Kidney capillary endothelial cell (primary cell): ENCODE measurements at regions not wholly inside any gene's neighbourhood (a gene's known extent, or its start where the extent isn't known, plus 50 kb on each side); places are given as distances from the start of the nearest gene placed in this dataset.

ENCODE experiments used
- DNase-seq: peaks from one replicate; pipeline ENCODE4 v3.0.0-alpha.2; 2018; ENCODE audit warnings: low spot score

DNA sequence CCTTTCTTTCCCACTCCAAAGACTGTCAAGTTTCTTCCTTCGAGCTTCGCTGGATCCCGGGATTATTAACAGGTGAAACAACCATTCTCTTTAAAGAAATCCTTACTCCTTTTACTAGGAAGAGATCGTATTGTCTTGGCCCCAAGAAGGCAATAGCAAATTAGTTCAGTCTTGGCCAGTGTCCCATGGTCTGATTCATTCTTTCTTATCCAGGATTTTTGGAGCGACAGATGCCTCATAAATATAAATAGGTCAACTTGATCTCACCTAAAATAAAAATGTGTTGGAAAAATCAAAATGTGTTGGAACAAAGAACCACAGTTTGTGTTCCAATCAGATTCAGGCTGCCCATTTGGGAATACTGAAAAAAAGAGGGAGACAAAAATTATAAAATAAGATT is 140.1 kb upstream of the TMEM108 start:
- no peak for DNase-seq

DNA sequence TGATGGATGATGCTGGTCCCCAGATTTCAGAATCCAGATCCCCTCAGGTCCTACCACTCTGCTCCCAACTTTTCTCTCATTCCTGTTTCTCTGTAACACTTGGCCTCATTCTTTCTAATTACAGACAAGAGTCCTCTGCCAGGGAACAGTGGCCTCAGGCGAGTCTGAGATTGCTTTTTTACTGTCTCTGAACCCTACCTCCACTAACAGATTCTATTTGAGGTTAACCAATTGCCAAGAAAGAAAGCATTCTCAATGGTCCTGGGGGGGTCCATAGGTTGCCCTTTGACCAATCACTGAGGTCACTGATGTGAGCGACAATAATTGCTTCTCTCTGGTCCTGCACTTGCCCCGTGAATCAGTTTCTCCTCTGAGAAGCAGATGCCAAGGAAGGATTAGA is 145.2 kb upstream of the TMEM108 start:
- DNase-seq = no peak

DNA sequence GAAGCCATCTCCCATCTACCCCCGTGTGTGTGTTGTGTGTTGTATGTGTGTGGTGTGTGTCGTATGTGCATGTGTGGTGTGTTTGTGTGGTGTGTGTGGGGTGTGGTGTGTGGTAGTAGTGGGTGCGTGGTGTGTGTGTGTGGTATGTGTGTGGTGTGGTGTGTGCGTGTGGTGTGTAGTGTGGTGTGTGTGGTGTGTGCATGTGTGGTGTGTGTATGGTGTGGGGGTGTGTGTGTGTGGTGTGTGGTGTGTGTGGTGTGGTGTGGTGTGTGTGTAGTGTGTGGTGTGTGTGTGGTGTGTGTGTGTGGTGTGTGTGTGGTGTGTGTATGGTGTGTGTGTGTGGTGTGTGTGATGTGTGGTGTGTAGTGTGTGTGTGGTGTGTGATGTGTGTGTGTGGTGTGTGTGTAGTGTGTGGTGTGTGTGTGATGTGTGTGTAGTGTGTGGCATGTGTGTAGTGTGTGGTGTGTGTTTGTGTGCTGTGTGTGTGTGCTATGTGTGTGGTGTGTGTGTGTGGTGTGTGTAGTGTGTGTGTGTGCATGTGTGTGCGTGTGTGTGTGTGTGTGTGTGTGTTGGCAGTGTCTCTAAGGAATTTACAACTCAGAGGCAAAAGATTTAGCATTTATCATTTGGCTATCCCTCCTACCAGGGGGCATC is 156.3 kb upstream of the TMEM108 start:
- no peak for DNase-seq

DNA sequence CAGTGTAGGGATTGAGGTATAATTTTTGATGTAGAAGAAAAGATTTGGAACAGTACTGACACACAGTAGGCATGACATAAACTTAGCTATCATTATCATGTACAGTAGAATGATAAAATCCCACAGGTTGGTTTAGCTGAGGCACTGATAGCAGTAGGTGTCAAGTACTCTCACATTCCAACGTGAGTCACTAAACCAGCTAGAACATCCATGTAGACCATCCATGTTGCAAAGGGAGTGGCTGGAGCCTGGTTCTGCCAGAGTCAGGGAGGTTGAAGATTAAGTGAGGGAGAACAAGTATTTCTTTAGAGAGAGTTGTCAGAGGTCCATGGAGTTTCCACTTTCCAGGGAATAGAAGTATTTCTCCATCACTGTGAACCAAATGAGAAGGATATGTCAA is 157.2 kb upstream of the TMEM108 start:
- no peak for DNase-seq

DNA sequence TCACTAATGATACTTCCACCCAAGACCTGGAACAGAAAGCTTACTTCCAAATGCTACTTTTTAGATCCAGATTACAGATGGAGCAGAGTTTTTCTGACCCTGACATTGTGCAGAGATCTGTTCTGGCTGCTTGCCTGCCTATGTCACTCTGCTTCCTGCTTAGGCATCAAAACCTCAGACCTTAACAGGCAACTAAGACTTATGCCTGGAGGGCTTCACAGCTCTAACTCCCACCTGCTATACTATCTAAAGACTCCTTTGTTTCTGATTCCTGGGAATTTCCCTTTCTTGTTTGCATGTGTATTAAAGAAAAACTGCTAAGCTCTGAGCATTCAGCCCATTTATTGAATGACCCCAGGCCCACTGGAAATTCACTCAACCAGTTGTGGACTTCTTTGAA is 157.4 kb upstream of the NPHP3 start:
- DNase-seq = no peak

DNA sequence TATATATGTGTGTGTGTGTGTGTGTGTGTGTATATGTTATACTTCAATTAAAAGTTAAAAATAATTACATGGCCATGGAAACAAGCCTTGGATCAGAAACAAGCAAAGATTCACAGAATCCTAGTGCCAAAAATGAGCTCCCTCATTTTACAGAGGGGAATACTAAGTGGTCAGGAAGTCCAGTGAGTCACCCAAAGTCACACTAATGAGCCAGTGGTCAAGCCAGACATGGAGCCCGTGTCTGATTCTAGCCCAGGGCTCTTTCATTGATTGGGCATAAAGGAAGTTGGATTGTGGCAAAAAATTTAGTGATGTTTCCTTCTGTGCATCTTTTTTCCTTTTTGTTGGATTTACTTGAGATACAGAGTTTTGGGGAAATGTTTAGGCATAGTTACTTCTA is 152.5 kb upstream of the NPHP3 start:
- DNase-seq = no peak

DNA sequence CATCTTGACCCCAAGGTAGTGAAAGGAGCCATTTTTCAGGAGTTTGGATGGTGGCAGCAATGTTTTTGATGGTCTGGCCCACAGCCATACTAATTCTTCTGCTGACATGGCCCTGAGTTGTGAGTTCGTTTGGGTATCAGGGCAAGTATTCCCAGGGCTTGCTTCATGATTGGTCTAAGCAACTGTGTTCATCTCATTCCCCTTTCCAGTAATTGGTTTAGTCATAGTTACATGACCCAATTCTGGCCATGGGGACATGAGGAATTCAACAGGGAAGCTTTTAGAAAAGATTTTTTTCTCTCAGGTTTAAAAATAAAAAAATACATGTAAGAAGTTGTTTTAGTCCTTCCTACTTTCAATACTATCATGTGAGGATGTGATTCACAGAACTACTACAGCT is 150.5 kb upstream of the NPHP3 start:
- no peak for DNase-seq

DNA sequence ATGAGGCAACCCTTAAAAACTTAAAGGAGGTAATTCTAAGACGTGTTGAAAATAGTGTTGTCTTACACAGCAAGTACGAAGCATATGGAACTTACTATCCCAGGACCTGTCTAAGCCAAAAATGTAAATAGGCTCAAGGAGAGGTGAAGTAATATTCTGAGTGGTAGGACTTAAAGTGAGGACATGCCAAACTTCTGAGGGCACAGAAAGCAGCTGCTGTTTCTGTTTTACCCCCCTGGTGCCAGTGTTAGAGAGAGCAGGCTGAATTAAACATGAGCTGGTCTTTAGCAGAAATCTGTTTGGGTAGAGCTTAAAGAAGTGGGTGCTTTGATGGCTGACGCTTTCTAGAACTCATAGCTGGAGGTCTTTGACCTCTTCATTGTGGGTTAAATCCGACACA is 149.7 kb upstream of the NPHP3 start:
- DNase-seq = no peak

DNA sequence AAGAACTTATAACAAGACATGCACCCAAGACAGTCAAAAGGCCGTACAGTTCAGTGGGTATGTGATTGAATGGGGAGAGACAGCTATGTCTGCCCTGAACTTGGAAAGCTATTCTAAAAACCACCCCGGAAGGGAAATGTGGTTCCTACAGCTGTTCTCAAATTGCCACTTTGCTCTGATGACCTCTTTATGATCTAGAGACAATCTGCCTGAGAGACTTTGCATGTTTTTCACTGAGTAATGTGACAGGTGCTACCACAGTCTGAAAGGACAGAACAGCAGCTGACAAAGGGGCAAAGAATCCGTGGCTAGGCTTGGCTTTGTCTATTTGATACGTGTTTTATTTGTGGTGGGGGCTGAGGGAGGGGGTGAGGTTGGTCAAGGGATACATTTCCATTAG is 148.3 kb upstream of the NPHP3 start:
- no peak for DNase-seq

DNA sequence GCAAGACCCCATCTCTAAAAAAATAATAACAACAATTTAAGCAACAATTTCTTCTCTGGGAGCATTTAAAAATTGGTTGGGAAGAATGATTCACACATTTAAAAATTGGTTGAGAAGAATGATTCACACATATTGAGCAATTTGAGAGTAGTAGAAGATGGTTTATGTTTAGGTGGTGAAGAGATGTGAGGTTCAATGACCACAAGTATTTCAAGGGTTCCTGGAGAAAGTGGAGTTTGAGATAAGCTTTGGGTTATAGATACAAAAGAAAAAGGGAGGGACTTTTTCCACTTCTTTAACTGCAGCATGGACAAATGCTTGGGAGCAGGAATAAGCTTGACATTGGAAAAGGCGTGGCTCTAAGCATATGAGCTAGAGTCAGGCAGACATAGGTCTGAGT is 145.7 kb upstream of the NPHP3 start:
- no peak for DNase-seq

DNA sequence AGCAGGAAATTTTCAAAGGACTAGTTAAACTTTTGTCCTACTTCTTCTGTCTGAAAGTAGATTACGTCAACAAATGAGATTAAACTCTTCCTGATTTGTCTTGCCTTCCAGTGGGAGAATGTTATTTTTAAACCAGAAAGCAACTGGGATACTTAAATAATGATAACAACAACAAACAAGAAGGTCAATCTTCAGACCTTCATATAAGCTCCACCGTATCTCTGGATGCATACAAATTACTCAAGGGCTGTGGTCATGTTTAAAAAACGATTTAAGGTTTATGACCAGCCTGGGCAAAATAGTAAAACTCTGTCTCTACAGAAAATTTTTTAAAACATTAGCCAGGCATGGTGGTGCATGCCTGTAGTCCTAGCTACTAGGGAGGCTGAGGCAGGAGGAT is 145.3 kb upstream of the NPHP3 start:
- DNase-seq = no peak

DNA sequence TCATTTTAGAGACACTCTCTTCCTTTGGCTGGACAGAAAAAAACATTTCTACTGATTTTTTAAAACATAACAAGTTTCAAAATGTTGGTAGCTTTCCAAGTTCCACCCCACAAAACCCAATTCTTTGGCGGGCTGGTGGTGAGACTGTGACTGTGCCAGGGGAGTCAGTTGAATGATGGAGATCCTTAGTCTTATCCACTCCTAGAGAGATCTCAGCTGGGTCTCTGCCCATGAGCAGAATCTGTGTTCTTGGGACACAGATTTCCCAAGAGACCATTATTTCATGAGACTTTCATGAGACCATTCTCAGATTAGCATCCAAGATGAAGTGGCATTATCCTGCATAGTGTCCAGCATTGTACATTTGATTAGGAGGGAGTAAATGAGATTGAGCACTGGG is 135.1 kb upstream of the NPHP3 start:
- DNase-seq = no peak

DNA sequence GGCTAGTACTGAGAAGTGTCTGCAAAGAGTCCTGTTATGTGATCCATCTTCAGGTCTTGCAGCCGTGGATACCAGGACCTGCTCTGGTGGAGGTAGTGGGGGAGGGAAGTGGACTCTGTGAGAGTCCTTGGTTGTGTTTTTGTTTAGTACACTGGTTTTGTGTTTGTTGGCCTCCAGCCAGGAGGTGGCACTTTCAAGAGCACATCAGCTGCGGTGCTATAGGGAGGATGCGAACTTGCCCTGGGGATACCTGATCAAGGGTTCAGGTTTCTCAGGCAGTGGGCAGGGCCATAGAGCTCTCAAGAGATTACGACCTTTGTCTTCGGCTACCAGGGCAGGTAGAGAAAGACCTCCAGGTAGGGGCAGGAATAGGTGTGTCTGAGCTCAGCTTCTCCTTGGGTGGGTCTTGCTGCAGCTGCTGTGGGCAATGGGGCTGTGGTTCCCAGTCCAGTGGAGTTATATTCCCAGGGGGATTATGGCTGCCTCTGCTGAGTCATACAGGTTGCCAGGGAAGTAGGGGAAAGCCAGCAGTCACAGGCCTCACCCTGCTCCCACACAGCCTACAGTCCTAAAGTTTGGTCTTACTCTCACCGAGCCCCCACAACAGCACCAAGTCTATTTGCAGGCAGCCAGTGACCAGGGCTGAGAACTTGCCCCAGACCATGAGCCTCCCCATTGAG is 132.8 kb upstream of the NPHP3 start:
- no peak for DNase-seq

DNA sequence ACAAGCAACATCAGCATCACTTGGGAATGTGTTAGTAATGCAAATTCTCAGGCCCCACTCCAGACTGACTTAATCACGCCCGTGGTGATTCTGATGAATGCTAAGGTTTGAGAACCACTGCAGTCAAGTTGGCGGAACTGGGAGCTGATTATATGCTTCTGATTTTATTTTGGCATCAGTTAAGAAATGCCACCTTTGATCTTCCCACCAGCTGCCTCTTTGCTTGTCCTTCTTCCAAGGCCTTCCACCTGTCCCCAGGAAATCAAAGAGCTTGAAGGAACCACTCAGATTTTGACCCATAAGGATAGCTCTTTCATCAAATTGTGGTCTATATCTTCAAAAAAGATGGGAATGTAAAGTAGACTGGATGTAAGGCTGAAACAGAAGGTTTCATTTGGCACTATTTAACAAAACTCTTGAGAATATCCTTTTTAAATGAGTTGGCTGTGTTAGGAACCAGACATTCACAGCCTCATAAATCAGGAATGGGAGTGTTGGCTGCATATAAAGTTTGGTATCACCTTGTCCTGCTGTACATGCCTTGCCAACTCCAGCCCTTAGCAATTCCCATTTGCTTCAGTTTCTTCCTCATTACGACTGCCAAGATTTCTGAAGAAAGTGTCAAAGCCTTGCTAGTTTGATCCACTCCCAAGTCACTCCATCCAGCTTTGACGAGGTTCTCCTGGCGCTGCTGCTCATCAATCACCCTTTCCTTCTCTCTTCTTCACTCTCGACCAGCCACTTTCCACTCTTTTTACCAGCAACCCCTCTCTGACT is 125.8 kb upstream of the NPHP3 start:
- DNase-seq = no peak

DNA sequence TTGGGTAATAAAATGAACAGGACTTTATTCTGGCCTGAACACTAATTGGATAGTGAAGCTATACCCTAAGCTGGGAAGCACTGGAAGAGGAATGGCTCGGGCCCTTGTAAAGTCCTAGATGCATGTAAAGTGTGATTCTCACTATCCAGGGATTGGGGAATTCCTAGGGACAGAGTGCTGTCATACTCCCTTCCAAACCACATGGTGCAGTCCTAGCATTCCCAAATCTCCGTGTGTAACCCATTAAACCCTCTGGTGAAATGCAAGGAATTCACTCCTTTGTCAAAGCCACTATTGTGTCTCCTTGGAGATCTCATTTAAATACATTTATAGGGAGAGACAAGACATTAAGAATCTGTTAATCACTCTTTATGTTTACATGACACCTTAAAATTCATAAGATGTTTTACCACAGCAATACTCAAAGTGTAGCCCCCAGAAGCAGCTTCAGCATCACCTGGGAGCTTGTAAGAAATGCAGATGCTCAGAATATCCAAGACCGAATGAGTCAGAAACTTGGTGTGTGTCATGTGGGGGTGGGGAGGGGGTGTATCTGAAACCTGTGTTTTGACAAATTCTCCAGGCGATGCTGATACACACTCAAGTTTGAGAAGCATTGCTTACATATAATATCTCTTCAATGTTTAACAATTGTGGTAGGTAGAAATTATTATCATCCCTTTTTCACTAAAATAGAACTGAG is 121.8 kb upstream of the NPHP3 start:
- no peak for DNase-seq

DNA sequence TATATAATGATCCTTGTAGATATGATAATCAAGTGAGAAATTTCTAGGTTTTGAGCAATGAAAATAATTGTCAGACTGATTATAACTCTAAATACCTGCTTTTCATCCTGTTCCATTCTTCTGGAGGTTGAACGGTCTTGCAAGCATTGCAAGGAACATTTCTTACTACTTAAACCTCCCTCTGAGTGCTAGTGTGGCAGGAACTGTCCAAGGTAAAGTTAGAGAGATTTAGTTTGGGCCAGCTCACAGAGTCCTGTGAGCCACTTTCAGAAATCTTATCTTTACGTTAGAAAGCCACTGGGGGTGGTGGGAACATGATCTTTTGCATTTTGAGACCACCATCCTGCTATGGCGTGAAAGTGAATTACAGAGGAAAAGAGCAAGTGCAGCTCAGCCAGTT is 121.1 kb upstream of the NPHP3 start:
- no peak for DNase-seq

DNA sequence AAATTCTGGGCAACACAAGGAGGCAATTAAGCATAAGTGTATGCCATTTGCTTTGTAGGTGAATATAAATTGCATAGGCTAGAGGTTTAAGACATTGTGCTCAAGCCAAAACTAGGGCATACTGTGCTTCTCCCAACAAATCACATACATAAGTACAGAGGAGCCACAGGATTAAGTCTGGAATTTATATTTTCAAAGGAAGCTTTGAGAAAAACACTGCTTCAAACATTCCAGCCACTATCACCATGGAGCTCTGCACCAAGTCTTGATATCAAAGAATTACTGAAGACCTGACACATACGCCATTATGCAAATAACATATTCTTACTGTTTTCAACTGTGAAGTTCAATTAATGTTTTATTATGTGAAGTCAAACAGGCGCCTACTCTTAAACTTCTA is 119.4 kb upstream of the NPHP3 start:
- no peak for DNase-seq

DNA sequence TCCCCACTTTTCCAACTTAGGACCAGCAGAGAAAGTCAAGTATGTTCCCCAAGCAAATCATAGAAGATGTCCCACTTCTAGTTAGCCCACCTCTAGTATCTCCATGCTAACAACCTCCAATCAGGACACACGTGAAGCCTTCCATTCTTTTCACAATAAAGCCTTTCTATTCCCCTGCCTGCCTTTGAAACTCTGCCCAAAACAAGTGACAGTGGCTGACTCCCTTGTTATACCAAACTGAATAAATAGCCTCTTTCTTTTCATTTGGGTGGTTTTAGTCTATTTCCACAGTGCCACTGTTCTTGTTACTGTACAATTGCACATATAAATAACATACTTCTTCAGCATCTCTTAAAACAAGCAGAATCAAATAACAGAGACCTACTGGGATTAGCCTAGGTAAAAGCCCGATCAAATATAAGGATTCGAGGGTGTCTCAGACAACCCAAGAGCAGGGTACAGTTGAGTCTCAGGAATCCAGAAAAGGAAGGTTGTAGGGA is 118.0 kb upstream of the NPHP3 start:
- DNase-seq = no peak

DNA sequence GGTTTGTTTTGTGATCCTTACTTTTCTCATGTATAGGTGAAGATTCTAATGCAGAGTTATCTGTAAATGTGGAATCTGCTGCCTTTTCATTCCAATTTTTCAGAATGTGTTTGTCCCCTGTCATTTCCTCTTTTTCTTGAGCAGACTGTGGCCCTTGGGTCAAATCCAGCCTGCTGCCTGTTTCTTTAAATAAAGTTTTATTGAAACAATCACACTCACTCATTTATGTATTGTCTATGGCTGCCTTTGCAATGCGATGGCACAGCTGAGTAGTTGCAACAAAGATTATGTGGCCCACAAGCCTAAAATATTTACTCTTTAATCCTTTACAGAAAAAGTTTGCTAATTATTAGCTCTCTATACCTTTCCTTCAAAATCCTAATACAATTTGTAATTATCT is 116.3 kb upstream of the NPHP3 start:
- no peak for DNase-seq

DNA sequence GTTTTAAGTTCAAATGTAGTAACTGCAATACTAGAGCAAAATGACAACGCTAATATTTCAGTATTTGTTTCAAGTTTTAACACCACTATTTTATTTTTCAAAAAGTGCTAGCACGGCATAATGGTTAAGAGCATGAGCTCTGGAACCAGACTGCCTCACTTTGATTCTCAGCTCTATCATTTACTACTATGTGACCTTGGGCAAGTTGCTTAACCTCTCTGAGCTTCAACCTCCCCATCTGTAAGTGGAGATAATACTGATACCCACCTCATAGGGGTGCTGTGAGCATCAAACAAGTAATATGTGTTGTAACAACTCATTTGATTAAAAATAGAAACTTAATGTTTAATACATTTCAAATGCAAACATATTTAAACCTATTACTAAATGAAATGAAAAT is 115.4 kb upstream of the NPHP3 start:
- DNase-seq = peak; percentile 0

DNA sequence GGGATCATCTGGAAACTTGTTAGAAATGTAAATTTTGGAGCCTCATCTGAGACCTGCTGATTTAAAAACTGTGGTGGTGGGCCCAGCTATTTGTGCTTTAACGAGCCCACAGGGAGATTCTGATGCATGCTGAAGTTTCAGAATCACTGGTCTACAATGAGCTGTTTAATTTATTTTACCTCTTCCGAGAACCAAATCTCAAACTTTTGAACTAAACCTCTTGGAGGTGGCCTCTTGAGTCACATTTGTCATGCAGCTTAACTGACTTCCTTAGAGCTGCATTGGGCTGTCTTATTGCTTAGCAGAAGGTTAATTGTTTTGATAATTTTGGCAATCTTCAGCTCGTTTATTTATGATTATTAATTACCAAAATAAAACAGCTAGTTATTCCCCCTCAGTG is 112.1 kb upstream of the NPHP3 start:
- DNase-seq = no peak

DNA sequence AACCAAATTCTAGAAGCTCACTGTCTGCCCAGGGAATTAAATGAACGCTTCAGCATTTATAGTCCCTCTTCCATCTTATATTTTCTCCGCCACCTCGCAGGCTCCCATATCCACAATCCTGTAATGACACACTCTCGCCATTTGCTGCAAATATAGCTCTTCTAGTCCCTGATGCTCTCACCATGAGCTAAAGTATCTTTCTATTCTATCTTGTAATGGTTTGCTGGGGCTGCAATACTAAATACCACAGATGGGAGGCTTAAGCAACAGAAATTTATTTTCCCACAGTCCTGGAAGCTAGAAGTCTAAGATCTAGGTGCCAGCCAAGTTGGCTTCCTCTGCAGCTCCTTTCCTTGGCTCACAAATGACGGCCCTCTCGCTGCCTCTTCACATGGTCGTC is 106.9 kb upstream of the NPHP3 start:
- no peak for DNase-seq

DNA sequence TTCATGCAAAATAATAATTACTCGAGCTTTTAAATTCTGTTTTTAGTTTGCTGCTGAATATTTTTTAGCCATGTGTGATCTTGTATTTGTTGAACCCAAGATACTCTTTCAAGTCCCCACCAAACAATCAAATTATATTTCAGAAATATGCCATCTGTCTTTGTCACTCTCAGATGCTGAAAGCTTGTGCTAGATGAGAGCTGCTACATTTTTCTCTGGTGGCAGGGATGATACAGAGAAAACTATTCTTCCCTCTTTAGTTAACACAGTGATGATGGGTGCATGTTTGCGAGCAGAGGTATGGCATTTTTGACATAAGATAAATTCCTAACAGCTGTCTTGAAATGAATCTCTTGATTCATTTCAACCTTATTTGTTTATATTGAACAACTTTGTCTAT is 100.6 kb upstream of the NPHP3 start:
- no peak for DNase-seq
